CD4-positive, alpha-beta T cell treated with Interleukin-6 at 100 ng/mL for 8 hours (primary cell): ENCODE measurements at regions not wholly inside any gene's neighbourhood (a gene's known extent, or its start where the extent isn't known, plus 50 kb on each side); places are given as distances from the start of the nearest gene placed in this dataset.

Experiments used
- DNase-seq: peaks from one replicate; pipeline ENCODE4 v3.0.0-alpha.2; 2020; ENCODE audit warnings: mixed read lengths, low spot score

DNA sequence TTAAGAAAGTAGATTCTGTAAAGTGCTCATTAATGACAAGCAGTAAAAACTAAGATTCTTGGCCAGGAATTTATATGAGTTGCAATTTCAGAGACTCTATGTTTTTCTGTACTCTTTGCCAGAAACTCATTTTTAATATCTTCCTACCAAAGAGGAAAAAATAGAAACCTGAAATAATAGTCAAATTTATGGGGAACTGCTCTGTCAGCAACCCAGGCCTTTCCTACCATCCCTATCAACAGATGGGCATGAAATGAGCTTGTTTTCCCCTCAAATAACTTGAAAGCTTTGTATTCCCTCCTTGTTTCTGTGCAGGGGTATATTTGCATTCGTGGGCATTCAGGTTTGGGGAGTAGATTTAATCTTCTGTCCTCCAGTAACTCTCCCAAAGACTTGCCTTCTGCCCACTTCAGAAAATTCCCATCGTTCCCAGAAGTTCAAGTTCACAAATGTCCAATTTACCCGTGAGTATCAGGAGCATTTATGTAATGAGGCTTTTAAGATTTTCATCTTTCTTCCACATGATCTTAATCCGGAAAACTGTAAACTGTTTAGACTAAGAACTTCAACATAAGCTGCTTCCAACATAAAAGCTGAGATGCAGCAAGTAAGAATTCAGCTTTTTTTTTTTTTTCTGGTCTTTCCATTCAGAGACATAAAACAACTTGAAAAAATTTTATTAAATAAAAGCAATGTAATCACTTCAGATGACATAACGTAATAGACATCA, 363.1 kb downstream of the EFNB2 start:
- no peak for DNase-seq

DNA sequence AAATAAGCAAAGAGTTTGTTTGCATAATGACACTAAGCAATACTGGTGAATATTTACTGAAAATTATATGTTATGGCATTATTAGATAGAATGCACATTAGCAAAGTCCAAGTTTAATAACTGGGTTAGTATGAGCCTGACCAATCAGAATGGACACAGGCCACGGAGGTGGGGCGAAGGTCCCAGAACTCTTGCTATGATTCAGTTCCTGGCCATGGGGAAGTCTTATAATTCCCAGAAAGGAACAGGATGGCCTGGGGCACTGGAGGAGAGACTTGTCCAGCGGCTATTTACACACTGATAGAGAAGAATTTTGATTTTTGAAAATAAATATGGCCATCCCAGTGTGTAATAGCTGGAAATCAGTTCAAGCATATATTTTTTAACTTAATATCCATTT, 372.0 kb downstream of the EFNB2 start:
- no peak for DNase-seq

GRCh38 chr13:106161146-106161545, 374.3 kb downstream of the EFNB2 start:
- DNase-seq, result no peak

DNA sequence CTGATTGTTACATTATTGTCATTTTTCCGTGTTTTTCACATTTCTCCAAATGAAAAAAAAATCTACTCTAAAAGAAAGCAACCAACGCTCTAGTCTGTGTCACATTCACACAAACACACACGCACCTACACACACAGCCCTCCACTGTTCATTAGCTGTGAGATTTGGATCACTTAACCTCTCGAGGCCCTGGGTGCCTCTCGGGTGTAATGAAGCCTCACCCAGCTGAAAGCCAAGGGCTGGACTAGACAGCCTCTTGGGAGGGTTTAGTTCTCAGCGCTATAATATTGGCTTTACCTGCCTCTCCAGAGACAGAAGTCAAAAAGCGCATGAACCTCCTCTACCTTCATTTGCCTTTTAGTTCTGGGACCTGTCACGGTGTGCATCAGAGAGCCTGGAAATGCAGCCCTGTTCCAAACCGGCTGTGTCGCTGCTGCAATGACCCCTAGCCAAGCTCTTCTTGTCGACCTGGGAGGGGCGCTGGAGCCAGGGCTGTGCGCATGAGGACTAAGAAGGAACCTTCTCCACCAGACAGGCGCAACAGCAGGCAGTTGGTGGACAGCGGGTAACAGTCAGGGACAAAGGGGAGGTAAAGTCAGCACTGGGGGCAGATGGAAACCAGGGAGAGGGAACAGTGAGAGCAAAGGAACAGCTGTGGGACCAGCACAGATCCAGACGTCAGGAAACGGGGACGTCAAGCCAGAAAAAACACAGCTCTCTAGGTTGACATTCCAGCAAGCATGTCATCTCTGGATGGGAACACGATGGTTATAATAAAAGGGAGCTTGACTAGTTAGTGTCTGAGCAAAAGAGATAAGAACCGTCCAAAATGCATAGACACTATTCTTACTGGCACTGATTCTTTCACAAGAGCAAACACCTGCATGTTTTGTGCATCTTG, 375.9 kb downstream of the EFNB2 start:
- DNase-seq, result no peak

GRCh38 chr13:106156468-106156867, 379.0 kb downstream of the EFNB2 start:
- DNase-seq, result no peak

DNA sequence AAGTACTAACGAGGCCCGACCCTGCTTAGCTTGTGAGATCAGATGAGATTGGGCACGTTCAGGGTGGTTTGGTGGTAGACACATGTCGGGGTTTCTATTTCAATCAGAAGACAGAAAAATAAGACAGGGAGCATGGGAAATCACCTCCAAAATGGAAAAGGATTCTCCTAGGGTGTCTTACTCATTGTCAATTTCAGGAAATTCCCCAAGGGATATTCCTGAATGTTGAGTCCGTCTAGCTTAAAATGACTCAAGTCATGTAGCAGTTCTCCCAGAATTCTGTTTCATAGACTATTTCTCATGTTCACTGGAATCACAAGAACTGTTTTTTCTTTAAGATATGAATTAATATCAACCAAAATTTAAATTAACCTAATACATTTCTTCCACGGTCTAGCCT, 380.1 kb downstream of the EFNB2 start:
- DNase-seq, result no peak

DNA sequence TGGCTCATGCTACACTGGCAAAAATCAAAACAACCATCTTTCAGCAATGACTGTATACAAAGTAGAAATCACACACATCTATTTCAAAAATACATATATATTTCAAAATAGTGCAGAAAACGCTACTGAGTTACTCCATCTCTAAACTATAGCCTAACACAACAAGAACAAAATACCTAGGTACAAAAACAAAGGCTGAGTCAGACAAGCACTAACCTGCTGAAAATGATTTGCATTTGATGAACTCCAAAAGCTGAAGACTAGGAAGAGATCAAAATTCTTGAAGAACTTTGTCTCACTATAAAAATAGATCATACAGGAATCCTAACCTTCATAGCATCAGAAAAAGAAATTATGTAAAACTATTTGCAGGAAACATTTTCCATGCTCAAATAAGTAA, 381.6 kb downstream of the EFNB2 start:
- DNase-seq, result no peak

DNA sequence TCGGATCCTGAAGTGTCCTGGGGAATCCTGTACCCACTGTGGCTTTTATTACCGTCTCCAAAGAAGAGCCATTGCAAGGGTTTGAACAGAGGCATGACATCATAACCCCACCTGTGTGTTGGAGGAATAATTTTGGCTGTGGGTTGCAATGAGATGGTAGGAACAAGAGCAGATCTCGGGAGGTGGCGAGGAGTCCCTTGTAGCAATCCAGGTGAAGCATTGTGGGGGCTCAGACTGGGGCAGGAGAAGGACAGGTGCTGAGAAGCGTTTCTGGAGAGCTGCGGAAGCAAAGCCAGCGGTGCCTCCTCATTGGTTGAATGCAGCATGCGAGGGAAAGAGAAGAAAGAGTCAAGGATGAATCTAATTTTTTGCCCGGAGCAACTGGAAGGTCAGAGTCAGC, 382.4 kb downstream of the EFNB2 start:
- DNase-seq, result no peak

- no peak for DNase-seq
Observed at GRCh38 chr13:106152047-106152446, 383.4 kb downstream of the EFNB2 start.

DNA sequence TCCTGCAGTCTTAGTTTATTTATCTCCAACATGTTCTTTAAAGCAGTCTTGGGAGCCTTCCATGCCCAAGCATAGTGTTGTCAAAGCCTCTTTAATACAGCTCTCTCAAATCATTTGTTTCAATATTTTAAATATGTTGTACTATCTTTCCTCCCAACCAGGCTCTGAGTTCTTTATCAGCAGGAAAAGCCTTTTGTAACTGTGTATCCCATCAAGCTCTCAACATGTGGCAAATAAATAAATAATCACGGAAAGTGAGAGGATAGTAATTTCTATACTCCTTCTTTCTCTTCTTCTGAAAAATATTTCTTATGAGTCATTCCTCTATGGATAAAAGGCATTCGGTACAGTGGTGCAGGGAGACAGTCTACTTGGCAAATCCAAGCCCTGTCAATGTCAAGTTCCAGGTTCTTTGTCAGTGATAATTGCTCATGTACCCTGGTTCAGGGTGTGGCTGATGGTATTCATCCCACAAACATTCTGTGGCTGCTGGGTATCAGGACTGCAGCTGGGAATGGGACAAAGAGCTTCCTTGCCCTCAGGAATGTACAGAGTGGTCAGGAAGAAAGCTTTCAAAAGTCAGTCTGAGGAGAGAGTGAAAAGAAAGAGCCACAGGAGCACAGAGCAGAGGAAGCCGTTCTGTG, 384.3 kb downstream of the EFNB2 start:
- DNase-seq, result no peak

- no peak for DNase-seq
Observed at GRCh38 chr13:106145997-106146864, 389.2 kb downstream of the EFNB2 start.

DNA sequence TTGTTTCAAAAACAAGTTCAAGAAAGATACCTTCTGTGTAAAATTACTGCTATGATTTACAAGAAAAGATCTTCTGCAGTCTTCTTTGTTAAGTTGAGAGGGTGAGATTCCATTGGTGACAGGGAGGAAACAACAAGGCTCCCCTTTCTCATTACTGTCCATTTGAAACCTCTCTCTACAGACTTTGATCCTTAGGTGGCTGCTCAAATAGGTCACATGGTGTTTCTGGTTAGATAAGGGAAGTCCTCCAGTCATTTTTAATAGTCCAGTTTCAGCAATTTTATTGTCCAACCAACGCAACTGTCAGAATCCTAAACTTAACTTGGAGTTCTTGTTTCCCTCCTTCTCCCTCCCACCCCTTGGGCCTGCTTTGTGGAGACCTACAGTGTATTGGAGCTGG, 390.4 kb downstream of the EFNB2 start:
- DNase-seq, result no peak

DNA sequence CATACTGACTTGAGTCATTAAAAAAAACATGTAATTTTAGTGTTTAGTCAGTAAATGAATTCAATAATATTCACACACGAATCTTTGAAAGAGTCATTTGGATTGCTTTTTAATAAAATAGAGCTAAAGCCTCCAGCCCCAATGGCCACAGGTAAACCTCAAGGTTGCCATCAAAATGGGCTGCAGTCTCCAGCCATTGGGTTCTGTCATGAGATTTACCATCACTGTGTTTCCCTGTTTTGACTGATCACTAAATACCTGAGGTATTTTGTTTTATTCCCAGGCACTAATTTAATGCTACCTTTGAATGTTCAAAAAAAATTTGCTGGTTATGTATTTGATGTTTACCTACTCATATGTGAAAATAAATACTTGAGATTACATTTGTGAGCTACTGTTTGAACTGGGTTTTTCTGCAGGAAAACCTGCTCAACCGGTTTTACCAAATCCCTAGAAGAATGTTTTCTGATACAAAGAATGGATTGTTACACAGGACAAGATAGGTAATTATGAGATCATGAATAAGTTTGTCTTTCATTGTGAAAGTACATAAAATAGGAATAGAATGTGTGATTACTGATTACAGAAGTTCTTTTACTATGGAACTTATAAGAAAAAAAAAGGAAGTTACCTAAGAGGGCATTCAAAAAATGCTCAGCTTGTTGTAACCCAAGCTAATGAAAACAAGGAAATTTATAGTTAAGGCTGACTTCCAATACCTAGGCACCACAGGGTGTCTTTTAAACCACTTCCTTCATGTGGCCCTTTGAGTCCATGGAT, 391.3 kb downstream of the EFNB2 start:
- no peak for DNase-seq

- DNase-seq, result no peak
Observed at GRCh38 chr13:106143392-106143791, 392.1 kb downstream of the EFNB2 start.

DNA sequence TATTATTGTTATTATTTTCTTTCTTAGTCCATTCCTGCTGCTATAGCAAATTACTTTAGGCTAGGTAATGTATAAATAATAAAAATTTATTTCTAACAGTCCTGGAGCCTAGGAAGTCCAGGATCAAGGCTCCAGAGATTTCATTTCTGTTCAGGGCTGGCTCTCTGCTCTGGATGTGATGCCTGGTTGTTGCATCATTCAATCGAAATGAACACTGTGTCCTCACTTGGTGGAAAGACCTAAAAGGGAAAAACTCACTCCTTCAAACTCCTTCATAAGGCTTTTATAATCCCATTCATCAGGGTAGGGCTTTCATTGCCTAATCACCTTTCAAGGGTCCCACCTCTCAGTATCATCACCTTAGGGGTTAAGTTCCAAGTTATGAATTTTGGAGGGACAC, 395.0 kb downstream of the EFNB2 start:
- no peak for DNase-seq

DNA sequence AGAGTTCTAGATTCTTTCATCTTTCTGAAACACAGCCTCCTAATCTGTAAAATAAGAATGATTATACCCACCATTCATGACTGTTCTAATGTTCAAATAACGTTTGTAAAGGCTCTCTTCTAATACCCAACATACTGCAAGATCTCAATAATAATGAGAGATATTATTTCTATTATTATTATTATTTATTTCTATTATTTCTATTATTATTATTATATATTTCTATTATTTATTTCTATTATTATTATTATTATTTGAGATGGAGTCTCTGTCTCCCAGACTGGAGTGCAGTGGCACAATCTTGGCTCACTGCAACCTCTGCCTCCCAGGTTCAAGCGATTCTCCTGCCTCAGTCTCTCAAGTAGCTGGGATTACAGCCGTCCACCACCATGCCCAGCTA, 395.5 kb downstream of the EFNB2 start:
- DNase-seq, result no peak

- DNase-seq, result no peak
Observed at GRCh38 chr13:106139377-106139776, 396.1 kb downstream of the EFNB2 start.

DNA sequence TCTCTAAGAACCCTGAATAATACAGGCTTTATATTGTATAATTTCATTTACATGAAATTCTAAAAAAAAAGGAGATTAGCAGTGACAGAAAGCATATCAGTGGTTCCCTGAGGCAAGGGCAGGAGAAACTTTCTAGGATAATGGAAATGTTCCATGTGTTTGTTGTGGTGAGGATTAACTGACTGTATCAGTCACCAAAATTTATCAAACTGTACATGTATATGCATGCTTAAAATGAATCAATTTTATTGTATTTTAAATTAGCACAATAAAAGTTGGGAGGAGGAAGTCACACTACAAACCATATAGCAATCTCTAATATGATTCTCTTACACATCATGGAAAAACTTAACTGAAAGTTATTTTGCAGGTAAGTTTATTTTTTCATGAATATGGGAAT, 396.8 kb downstream of the EFNB2 start:
- no peak for DNase-seq

- DNase-seq, result no peak
Observed at GRCh38 chr13:106133025-106133424, 402.4 kb downstream of the EFNB2 start.

DNA sequence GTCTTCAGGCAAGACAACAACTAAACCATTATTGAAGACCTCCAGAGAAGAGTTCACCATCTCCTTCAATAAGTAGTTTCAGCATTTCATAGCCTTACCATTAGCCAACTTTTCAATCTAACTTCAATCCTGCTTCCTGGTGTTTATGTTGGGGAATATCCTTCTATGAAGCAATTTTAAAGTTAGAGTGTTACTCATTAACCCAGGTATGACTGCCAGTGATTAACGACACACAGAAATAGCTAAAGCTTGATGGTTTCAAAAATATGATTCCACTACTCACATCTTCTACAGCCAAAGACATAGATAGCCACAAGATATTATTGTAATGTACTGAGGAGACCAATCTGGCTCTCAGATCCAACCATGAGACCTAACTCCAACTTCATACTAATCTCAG, 403.2 kb downstream of the EFNB2 start:
- no peak for DNase-seq

GRCh38 chr13:106129993-106130392, 405.5 kb downstream of the EFNB2 start:
- DNase-seq, result no peak
